Common myeloid progenitor, CD34-positive (primary cell): ENCODE measurements at regions not wholly inside any gene's neighbourhood (a gene's known extent, or its start where the extent isn't known, plus 50 kb on each side); places are given as distances from the start of the nearest gene placed in this dataset.

Experiments
- CTCF ChIA-PET: fragments of 350-600 bp; sonication (Branson Sonifier 250); formaldehyde crosslinking; loops from one replicate; lab custom pipeline; 2021; ENCODE audit warnings: antibody characterized with exemption; lab: Charles Lee
- POLR2A ChIA-PET: fragments of 350-600 bp; sonication (Branson Sonifier 250); formaldehyde crosslinking; loops from one replicate; lab custom pipeline; 2021; ENCODE audit warnings: antibody characterized with exemption; lab: Charles Lee
- DNase-seq, 3 donors: peaks; one replicate each; pipeline versions ENCODE4 v3.0.0 to v3.0.0-alpha.2; 2013
- H3K27ac ChIP-seq, 2 experiments: 1 replicate in 1 of 2; 2 replicates in 1 of 2; pipeline ENCODE4 v1.7.0; 2013; ENCODE audit warnings: inconsistent platforms in 2 of 2, low read length in 2 of 2, mild to moderate bottlenecking in 2 of 2, low read depth in 1 of 2, moderate library complexity in 1 of 2; ENCODE audit not compliant: severe bottlenecking in 2 of 2, insufficient read depth in 1 of 2, poor library complexity in 1 of 2
- H3K27me3 ChIP-seq, 5 experiments: replicated peaks in 2 of 5; 1 replicate in 3 of 5; 2 replicates in 2 of 5; pipeline versions ENCODE4 v1.6.1 to v1.7.0; 2013; ENCODE audit warnings: low read length in 4 of 5, mild to moderate bottlenecking in 2 of 5, moderate library complexity in 2 of 5, inconsistent platforms in 1 of 5; ENCODE audit not compliant: insufficient read depth in 5 of 5, control insufficient read depth in 4 of 5
- H3K36me3 ChIP-seq, 4 experiments: 1 replicate in 2 of 4; 2 replicates in 2 of 4; pipeline versions ENCODE4 v1.6.1 to v1.7.0; 2013; ENCODE audit warnings: low read length in 3 of 4, control low read depth in 1 of 4, mild to moderate bottlenecking in 1 of 4; ENCODE audit not compliant: control insufficient read depth in 4 of 4, insufficient read depth in 4 of 4
- H3K4me1 ChIP-seq, 4 experiments: 1 replicate in 3 of 4; 2 replicates in 1 of 4; pipeline versions ENCODE4 v1.6.1 to v1.7.1; 2013; ENCODE audit warnings: low read length in 3 of 4, mild to moderate bottlenecking in 3 of 4, control low read depth in 1 of 4, inconsistent platforms in 1 of 4, moderate library complexity in 1 of 4; ENCODE audit not compliant: control insufficient read depth in 4 of 4, insufficient read depth in 4 of 4; ENCODE audit errors: control extremely low read depth in 1 of 4
- H3K4me3 ChIP-seq, 7 experiments: 1 replicate in 4 of 7; 2 replicates in 3 of 7; pipeline versions ENCODE4 v1.5.1 to v1.7.0; 2013; ENCODE audit warnings: mild to moderate bottlenecking in 7 of 7, low read length in 6 of 7, moderate library complexity in 6 of 7, inconsistent platforms in 2 of 7, low read depth in 2 of 7, control low read depth in 1 of 7; ENCODE audit not compliant: insufficient read depth in 4 of 7, control insufficient read depth in 1 of 7; ENCODE audit errors: extremely low read depth in 1 of 7
- H3K9me3 ChIP-seq, 5 experiments: 1 replicate in 4 of 5; 2 replicates in 1 of 5; pipeline versions ENCODE4 v1.6.1 to v1.7.1; 2013; ENCODE audit warnings: low read length in 4 of 5, mild to moderate bottlenecking in 2 of 5, inconsistent platforms in 1 of 5, low read depth in 1 of 5, moderate library complexity in 1 of 5; ENCODE audit not compliant: control insufficient read depth in 4 of 5, insufficient read depth in 2 of 5; ENCODE audit errors: control extremely low read depth in 1 of 5
- WGBS: methylation state at CpG from one replicate; pipeline ENCODE4 v1.1.5; 2013; ENCODE audit not compliant: insufficient coverage; 5-methylcytosine and 5-hydroxymethylcytosine counted together

DNA sequence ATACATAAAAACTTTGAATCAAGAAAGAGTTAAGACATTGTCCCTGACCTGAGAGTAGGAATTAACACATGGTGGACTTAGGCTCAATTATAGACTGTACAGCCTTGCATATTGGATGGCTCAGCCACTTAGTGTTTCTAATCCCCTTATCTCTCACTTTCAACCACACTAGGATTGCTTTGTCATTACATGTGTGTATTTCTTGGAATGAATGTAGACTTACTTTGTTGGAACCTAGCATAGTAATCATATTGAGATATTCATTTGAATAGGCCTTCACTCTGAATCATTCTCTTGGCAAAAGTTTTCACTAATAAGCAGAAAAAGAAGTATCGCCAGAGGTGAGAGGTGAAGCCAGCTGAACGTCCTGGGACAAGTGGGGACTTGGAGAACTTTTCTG lies 1973.9 kb upstream of the FLRT2 start:
- H3K4me3 ChIP-seq = no peak overlapping the region
- ChIA-PET POLR2A (no interaction called here), CTCF (no interaction called here)
- H3K36me3 ChIP-seq = no peaks in the 10 kb centered on the region
- peaks cover 0 to 2% (median 0%) of the 10 kb centered on the region in 5 experiments for H3K9me3 ChIP-seq
- no peak overlapping the region for H3K27ac ChIP-seq
- no peaks in the 10 kb centered on the region for H3K4me1 ChIP-seq
- DNase-seq = no peak
- H3K27me3 ChIP-seq = no peaks in the 10 kb centered on the region
- 100% methylated on average over 2 of the region's 2 CpGs for WGBS

DNA sequence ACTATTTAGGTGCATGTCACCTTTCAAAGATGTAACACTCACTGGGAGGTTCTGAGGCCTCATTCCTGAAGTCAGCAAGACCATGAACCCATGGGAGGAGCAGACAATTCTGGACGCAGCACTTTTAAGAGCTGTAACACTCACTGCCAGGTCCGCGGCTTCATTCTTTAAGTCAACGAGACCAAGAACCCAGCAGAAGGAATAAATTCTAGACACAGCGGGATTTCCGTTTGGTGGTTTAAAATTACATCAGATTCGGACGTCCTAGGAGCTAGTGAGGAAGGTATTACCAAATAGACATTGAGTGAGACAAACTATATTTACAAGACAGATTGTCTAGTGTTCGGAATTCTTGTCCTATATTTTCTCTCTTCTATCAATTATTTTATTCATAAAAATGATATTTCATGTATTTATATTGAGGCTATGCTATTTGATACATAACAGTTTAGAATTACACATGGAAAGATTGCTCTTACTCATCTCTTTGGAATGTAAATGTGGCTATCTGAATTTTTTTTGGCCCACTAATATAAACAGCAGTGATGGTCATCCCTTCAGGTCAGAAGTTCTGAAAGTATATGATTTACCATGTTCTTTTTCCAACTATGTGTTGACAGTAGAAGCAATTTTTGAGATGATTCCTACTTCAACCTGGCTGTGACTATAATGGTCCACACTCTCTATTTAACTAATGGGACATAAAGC lies 1973.0 kb upstream of the FLRT2 start:
- CTCF ChIA-PET = no interaction called here
- Histone ChIP-seq H3K36me3 (no peaks in the 10 kb centered on the region), H3K4me1 (no peaks in the 10 kb centered on the region), H3K4me3 (no peak overlapping the region), H3K27me3 (no peaks in the 10 kb centered on the region), H3K9me3 (peaks cover 0 to 2% (median 0%) of the 10 kb centered on the region in 5 experiments), H3K27ac (no peak overlapping the region)
- POLR2A ChIA-PET = no interaction called here
- WGBS = 98% methylated on average over 8 of the region's 9 CpGs
- no peak for DNase-seq

DNA sequence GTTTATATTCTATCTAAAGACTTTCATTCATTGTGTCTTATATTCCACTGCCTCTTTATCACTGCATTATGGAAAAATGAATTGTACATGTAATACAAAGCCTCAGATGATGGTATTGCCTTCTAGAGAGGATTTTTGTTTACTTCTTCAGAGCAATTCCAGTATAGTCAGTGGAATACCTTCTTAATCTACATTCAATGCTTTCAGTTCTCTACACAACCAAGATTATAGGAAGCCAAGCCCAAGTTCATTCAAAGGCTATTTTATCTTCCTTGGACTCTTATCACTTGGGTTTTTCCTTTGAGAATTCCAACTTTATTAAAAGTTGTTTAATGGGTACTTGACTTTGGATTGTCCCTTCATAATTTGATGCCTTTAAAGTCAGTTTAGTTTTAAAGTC lies 1971.0 kb upstream of the FLRT2 start:
- no peaks in the 10 kb centered on the region for H3K36me3 ChIP-seq
- POLR2A ChIA-PET = no interaction called here
- H3K4me3 ChIP-seq = no peak overlapping the region
- H3K27ac ChIP-seq = no peak overlapping the region
- peaks cover 0 to 2% (median 0%) of the 10 kb centered on the region in 5 experiments for H3K9me3 ChIP-seq
- H3K4me1 ChIP-seq = no peaks in the 10 kb centered on the region
- no peaks in the 10 kb centered on the region for H3K27me3 ChIP-seq
- DNase-seq = no peak
- CTCF ChIA-PET = no interaction called here

DNA sequence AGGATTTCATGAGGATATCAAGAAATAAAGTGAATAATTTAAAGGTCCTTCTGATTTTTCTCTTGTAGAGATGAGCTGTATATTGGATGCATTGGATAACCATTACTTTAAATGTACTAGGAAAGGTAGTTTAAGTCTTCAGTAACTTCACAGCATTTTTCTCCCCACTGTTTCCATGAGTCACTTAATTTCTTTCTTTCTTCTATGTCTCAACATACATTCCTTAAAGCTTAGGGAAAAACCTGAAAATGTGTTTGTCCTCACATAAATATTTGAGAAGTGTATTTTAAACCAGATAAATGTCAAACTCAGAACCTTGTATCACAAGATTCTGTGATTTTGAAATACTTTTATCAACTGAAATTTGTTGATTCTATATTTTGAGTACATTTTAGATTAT lies 1970.2 kb upstream of the FLRT2 start:
- Histone ChIP-seq H3K9me3 (peaks cover 0 to 2% (median 0%) of the 10 kb centered on the region in 5 experiments), H3K27me3 (no peaks in the 10 kb centered on the region), H3K27ac (no peak overlapping the region), H3K36me3 (no peaks in the 10 kb centered on the region), H3K4me1 (no peaks in the 10 kb centered on the region), H3K4me3 (no peak overlapping the region)
- CTCF ChIA-PET = no interaction called here
- no peak for DNase-seq
- POLR2A ChIA-PET = no interaction called here

DNA sequence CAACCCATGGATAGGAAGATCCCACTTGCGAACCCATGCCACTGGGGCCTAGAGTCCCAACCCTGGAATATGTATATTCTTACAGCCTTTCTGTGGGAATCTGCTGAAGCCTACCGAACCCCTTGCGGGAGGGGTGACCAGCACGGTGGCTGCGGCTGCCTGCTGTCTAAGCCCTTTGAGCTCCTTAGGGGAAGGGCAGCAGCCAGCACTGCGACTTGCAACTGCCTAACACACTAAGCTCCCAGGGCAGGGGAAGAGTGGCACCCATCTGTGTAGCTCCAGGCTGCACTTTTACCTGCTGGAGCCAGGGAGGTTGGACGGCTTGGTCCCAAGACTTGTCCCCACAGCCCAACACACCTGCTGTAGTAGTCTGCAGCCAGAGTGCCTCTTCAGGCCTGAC lies 1968.7 kb upstream of the FLRT2 start:
- H3K4me3 ChIP-seq = no peak overlapping the region
- H3K27ac ChIP-seq = no peak overlapping the region
- ChIA-PET CTCF (no interaction called here), POLR2A (no interaction called here)
- WGBS = 90% methylated on average over 7 of the region's 7 CpGs
- DNase-seq = no peak
- H3K9me3 ChIP-seq = peaks cover 0 to 2% (median 0%) of the 10 kb centered on the region in 5 experiments
- no peaks in the 10 kb centered on the region for H3K27me3 ChIP-seq
- H3K36me3 ChIP-seq = no peaks in the 10 kb centered on the region
- no peaks in the 10 kb centered on the region for H3K4me1 ChIP-seq

DNA sequence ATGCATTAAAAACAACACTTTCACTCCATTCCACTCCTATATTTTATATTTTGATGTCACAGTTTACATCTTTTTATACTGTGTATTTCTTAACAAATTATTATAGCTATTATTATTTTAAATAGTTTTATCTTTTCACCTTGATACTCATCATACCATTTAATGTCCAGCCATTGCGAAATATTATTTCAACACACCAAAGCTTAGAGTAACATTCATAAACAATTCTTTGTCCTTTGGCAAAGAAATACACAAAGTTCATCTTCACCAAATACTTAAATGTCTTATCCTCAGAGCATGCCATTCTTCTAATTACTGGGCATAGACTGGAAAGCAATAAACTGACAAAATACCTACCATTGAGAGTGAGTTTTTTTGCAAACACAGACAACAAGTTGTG lies 1963.4 kb upstream of the FLRT2 start:
- Histone ChIP-seq H3K27me3 (no peaks in the 10 kb centered on the region), H3K4me1 (no peaks in the 10 kb centered on the region), H3K9me3 (no peaks in the 10 kb centered on the region), H3K27ac (no peak overlapping the region), H3K4me3 (no peak overlapping the region), H3K36me3 (no peaks in the 10 kb centered on the region)
- 100% methylated on average over 1 of the region's 1 CpG for WGBS
- POLR2A ChIA-PET = no interaction called here
- no peak for DNase-seq
- CTCF ChIA-PET = no interaction called here

DNA sequence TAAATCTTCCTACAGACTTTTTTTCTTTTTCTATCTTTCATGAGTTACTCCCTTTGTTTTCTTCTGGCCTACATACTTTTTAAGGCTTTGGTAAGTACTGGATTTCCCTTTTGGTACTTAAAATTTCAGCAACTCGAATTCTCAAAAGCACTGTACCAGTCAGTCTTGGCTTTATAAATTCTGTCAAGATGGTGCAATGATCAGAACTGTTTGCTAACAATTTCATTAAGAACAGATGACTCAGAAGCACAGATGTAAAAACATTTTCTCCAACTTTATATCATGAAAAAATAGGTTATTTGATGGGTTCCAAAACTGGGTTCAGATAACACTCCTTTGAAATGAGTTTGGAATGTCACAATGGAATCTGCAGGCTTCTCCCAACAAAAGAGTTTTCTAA lies 1961.8 kb upstream of the FLRT2 start:
- ChIA-PET CTCF (no interaction called here), POLR2A (no interaction called here)
- no peaks in the 10 kb centered on the region for H3K4me1 ChIP-seq
- no CpG with 5 or more reads among the region's 1 CpG for WGBS
- no peak for DNase-seq
- no peaks in the 10 kb centered on the region for H3K27me3 ChIP-seq
- H3K36me3 ChIP-seq = no peaks in the 10 kb centered on the region
- H3K4me3 ChIP-seq = no peak overlapping the region
- no peaks in the 10 kb centered on the region for H3K9me3 ChIP-seq
- H3K27ac ChIP-seq = no peak overlapping the region
